GM19238 (cell line): ENCODE measurements at regions not wholly inside any gene's neighbourhood (a gene's known extent, or its start where the extent isn't known, plus 50 kb on each side); places are given as distances from the start of the nearest gene placed in this dataset.

Experiments used
- DNase-seq: peaks from one replicate; pipeline ENCODE4 v3.0.0; 2011; ENCODE audit warnings: low spot score; ENCODE audit not compliant: insufficient read length

DNA sequence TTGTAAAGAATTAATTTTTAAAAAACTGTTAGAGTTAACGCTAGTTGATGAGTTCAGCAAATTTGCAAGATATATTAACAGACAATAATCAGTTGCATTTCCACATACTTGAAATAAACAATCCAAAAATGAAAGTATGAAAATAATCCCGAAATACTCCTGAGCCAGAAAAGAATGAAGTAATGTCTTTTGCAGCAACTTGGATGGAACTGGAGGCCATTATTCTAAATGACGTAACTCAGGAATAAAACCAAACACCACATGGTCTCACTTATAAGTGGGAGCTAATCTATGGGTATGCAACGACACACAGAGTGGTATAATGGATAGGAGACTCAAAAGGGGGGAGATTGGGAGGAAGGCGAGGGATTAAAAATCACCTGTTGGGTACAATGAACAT is 872.9 kb upstream of the GJE1 start:
- DNase-seq: no peak

GRCh38 chr6:141259091-141259490 is 873.6 kb upstream of the GJE1 start:
- no peak for DNase-seq

DNA sequence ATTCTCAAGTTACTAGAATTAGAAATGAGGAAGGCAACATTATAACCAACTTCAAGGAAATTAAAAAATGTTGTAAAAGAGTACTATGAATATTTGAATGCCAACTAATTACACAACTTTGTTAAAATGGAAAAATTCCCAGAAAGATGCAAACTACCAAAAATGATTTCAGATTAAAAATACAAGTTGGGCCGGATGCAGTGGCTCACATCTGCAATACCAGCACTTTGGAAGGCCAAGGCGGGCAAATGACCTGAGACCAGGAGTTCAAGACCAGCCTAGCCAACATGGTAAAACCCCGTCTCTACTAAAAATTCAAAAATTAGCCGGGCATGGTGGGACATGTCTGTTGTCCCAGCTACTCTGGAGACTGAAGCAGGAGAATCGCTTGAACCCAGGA is 874.2 kb upstream of the GJE1 start:
- DNase-seq: no peak

DNA sequence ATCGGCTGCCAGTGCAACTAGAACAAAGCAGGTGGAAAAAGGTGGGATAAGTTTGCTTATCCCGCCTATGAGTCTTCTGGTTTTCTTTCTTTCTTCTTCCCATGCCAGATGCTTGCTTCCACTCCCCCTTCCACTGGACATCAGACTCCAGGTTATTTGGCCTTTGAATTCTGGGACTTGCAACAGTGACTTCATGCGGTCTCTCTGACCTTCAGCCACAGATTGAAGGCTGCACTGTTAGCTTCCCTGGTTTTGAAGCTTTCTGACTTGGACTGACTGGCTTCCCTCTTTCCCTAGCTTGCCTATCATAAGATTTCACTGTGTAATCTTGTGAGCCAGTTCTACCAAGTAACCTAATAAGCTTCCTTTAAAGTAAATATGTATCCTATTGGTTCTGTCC is 878.4 kb upstream of the GJE1 start:
- no peak for DNase-seq

DNA sequence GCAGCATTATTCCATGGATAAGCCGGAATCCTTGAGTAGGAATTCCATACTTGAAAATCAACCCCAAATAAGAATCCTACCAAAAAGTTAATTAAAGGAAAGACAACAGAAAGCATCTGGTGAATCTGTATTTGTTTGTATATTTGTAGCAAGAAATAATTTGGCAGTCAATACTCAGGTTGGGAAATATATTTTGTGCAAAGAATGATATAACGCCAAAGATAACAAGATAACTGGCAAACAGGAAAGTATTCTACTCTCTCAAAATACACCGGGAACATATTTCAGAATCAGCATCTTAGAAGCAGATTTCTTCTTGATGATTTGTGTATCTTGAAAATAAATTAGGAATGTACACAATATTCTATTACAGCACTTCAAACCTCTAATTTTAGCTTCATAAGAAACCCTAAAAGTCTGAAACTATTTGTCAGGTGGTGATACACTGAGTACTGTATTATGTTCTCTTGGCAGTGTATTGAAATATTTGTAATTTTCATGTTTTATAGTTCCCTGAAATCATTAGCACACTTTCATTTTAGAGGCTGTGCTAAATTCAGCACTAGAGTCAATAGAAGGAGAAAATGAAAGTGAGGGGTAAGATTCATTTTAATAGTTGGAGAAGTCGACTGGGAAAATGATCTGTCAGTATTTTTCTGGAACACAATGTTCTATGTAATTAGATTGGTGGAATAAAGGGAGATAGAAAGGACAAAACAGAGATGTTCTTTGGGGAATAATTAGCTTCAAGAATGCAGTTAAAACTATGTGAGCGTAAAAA is 879.7 kb upstream of the GJE1 start:
- no peak for DNase-seq

DNA sequence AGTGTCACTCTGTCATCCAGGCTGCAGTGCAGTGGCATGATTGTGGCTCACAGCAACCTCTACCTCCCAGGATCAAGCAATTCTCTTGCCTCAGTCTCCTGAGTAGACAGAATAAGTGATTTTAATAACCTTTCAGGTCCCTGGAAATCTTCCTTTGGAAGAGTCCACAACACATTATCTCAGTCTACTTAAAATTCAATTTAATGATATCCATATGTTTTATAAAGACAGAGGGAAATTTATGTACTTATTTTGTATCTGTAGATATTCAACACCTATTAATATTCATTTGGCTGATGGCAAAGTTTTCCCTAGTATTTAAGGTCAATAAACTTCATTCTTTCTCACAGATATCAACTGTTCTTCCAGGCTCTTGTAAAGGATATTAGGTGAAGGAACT is 881.4 kb upstream of the GJE1 start:
- no peak for DNase-seq

GRCh38 chr6:141248021-141248799 is 884.5 kb upstream of the GJE1 start:
- no peak for DNase-seq

GRCh38 chr6:141244366-141244765 is 888.4 kb upstream of the GJE1 start:
- no peak for DNase-seq

DNA sequence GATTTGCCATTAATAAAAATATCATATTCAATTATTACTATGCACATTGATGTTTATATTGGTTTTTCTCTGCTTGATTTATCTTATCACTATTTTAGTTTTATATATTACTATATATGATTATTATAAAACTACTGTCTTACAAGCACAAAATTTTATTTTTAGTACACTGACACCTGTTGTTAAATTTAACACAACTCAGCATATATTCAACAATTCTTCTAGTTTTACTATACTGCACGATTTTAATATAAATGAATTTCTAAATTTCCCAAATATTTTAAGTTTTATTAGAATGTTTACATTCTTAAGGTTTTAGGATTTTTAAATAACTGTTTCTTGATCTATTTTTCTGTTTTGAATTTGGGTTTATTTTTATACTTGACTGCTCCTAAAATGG is 889.8 kb upstream of the GJE1 start:
- DNase-seq: no peak

DNA sequence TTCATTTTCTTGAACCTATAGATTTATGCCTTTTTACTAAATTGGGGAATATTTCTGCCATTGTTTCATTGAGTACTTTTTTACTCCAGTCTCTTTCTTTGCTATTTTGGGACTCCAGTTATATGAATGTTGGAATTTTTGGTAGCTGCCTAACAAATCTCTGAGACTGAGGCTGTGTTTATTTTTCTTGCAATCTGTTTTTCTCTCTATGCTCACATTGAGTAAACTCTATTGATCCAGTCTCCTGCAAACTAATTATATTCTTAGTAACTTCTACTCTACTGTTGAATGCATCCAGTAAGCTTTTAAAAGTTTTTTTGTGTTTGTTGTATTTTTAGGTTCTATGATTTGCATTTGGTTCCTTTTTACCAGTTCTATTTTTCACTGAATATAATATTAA is 903.4 kb upstream of the GJE1 start:
- no peak for DNase-seq

GRCh38 chr6:141218583-141218982 is 914.1 kb upstream of the GJE1 start:
- no peak for DNase-seq

DNA sequence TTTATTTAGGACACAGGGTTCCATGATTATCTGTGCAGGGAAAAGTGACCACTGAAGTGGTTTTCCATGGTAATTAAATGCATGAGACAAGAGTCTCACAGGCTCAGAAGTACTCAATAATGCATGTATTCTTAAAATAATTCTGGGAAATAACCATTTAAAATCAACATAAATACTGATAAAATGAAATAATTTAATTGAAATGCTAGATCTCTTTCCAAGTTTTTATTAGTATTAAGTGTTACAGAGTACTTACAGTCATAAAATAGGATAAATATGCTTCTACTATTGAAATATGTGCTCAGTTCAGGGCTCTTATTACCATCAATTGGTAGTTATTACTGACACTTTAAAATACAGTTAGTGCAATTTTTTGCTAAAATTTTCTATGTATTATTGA is 916.0 kb upstream of the GJE1 start:
- DNase-seq: no peak

- no peak for DNase-seq
Measured at GRCh38 chr6:141212296-141212695, 920.4 kb upstream of the GJE1 start.

DNA sequence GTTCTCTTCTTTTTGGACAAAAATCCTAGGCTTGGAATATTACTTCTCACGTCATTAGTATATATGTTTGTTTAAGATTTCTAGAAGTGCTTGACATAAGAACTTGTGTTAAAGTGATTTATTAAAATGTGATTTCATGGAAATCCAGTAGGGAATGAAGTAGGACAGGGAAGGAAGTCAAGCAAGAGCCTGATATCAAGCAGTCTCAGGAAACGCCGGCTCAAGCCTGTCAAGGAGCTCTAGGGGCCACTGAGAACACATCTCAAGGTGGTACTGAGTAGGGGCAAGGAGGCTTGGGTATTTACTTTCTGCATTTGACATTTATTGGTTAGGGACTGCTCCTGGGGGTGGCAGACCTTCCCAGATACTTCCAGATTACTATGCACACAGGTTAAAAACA is 920.9 kb upstream of the GJE1 start:
- no peak for DNase-seq

GRCh38 chr6:141210901-141211300 is 921.8 kb upstream of the GJE1 start:
- no peak for DNase-seq

DNA sequence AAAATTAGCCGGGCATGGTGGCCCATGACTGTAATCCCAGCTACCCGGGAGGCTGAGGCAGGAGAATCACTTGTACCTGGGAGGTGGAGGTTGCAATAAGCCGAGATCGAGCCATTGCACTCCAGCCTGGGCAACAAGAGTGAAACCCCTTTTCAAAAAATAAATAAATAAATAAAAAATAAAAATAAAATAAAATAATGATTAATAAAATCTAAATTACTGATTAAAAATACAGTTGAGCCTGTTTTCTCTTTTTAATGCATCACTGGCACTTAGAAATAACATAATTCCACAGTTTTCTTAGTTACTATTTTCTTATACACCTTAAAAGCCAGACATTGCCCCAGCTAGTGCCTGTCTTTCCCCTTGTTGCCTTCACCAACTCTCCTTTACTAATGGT is 922.8 kb upstream of the GJE1 start:
- DNase-seq: no peak

- DNase-seq: no peak
Measured at GRCh38 chr6:141208101-141208500, 924.6 kb upstream of the GJE1 start.

DNA sequence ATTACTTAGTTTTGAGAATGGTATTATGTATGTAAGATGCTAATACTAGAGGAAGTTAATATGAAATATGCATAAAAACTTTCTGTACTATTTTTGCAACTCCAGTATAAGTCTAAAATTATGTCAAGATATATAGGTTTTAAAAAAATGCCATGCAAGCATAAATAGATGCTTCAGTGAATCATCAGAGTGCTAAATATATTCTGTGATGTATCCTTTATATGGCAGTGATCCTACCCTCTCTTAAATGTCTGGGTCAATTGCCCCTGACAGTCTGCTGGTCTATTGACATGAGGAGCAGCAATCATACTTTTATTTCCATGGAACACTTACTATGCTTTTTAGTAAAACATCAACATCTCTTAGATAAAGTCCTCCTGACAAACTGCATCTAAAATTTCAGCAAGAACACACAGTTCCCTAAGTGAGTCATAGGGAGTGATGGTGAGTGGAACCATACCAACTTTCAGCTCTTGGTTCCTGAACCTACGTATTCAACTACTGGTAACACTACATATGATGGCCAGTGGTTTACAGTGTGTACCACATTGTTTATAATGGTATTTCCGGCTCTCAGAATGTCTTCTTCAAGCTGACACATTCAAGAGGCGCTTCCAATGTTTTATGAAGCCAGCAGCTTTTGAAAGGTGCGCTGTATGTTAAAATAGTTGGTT is 928.7 kb upstream of the GJE1 start:
- DNase-seq: no peak

- no peak for DNase-seq
Measured at GRCh38 chr6:141202626-141203025, 930.1 kb upstream of the GJE1 start.

DNA sequence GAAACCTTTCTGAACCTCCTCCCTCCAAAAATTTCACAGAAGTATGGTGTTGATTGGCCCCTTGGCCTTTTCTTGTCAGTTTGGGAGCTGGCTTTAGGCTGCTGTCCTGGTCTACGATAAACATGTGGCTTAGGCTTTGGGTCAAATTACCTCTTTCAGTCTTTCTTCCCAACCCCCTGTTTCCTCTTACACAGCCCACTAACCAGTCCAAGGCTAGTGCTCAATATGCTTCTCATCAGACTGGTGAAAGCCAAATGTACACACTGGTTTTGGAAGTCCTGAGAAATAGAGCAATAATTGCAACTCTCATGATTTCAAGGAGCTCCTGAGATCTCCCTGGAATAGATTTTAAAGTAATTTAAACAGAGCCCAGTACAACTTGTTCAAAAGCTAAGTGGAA is 933.7 kb upstream of the GJE1 start:
- no peak for DNase-seq

- no peak for DNase-seq
Measured at GRCh38 chr6:141195251-141195832, 937.4 kb upstream of the GJE1 start.

DNA sequence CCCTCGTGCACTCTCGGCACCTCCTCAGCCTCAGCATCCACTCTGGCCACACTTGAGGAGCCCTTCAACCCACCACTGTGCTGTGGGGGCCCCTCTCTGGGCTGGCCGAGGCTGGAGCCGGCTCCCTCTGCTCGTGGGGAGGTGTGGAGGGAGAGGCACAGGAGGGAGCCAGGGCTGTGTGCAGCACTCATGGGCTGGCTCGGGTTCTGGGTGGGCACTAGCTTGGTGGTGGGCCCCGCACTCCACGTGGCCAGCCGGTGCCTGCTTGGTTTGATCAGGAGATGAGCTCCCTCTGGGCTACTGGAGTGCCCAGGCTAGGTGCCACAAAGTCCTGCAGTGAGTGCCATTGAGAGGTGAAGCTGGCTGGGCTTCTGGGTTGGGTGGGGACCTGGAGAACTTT is 949.4 kb upstream of the GJE1 start:
- no peak for DNase-seq
